ENCODE measurements at regions not wholly inside any gene's neighbourhood (a gene's known extent, or its start where the extent isn't known, plus 50 kb on each side); places are given as distances from the start of the nearest gene placed in this dataset.
A peak's percentile ranks its signal among the peaks of the same experiment; 100 is the strongest.
"Not testable (repeated sequence)": the region's sequence is repeated elsewhere in the genome, so short reads cannot be mapped to it uniquely, and the experiment has no call there.

DNA sequence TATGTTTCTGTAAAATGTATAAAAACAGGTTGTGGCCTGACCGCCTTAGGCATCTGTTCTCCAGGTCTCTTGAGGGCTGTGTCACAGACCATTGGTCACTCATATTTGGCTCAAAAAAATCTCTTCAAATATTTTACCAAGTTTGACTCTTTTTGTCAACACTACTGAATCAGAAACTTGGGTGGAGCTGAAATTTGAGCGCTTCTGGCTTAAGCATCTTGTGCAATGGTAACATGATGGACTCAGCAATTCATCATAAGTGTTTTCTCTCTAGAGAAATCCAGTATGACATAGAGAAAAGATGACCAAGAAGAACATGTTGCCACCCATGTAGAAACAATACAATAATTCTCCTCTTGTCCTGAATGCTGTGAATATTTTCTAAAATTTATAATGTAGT is 387.9 kb downstream of the MAT2B start:
- H3K36me3 ChIP-seq (ENCODE audit: control insufficient read depth in 1 of 2, insufficient read depth in 2 of 2, low read depth in 1 of 2, low read length in 2 of 2), result no peaks in the 10 kb centered on the region
- WGBS, result 100% methylated on average over 1 of the region's 2 CpGs

DNA sequence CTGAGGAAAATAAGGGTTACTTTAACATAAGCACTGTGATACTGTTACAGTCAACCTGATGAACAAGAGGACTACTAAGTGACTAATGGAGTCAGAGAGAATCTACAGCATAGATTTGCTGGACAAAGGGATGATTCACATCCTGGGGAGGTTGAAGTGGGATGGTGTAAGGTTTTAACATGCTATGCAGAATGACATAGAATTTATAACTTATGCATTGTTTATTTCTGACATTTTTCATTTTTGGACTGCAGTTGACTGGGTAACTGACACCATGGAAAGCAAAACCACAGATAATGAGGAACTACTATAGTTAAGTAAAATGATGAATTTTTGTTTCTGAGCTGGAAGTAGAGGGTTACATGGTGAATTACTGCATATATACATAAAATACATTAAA is 389.2 kb downstream of the MAT2B start:
- no peaks in the 10 kb centered on the region for H3K79me1 ChIP-seq (replicated peaks; ENCODE audit: low read length, poor library complexity, severe bottlenecking)
- no peak overlapping the region for H2BK15ac ChIP-seq (ENCODE audit: low read depth, poor library complexity, severe bottlenecking)
- no peak overlapping the region for H3K23ac ChIP-seq (ENCODE audit: low read length in 2 of 2)
- no peaks in the 10 kb centered on the region for H3K36me3 ChIP-seq (ENCODE audit: control insufficient read depth in 1 of 2, insufficient read depth in 2 of 2, low read depth in 1 of 2, low read length in 2 of 2)
- H3K9me3 ChIP-seq (ENCODE audit: control insufficient read depth, low read length), result no peaks in the 10 kb centered on the region
- H3K4me1 ChIP-seq (ENCODE audit: control insufficient read depth, insufficient read depth, low read depth, low read length), result no peaks in the 10 kb centered on the region
- no peak overlapping the region for H3K27ac ChIP-seq (ENCODE audit: low read length, poor library complexity, severe bottlenecking)
- H4K8ac ChIP-seq (ENCODE audit: low read length), result no peak overlapping the region
- no peak overlapping the region for H2AK5ac ChIP-seq (ENCODE audit: low read length, severe bottlenecking)
- no peak overlapping the region for H2AFZ ChIP-seq (ENCODE audit: low read depth, low read length)
- no peaks in the 10 kb centered on the region for H3K27me3 ChIP-seq (ENCODE audit: control insufficient read depth in 1 of 2, insufficient read depth in 1 of 2, low read length in 2 of 2)
- H3K4ac ChIP-seq (ENCODE audit: low read depth in 1 of 2, low read length in 2 of 2), result no peak overlapping the region
- H3K4me2 ChIP-seq (ENCODE audit: low read length, poor library complexity, severe bottlenecking), result no peak overlapping the region
- no peak overlapping the region for H3K4me3 ChIP-seq (ENCODE audit: insufficient read depth in 1 of 2, low read depth in 1 of 2, low read length in 2 of 2)
- no peak overlapping the region for H2BK12ac ChIP-seq (ENCODE audit: low read length in 2 of 2)
- H2BK120ac ChIP-seq (ENCODE audit: low read depth, low read length), result no peak overlapping the region
- H3K14ac ChIP-seq (ENCODE audit: low read length in 2 of 2), result no peak overlapping the region
- no peak overlapping the region for H3K9ac ChIP-seq (ENCODE audit: low read length)
- no peak overlapping the region for H2BK5ac ChIP-seq (ENCODE audit: low read depth, low read length, poor library complexity, severe bottlenecking)
- no peak overlapping the region for H3K18ac ChIP-seq (ENCODE audit: low read depth in 1 of 2, low read length in 2 of 2)
- peak; percentile 77 for DNase-seq
- H4K91ac ChIP-seq (ENCODE audit: low read length), result no peak overlapping the region

More for the DNA sequence above, 387.9 kb downstream of the MAT2B start:
- no peak overlapping the region for H2AFZ ChIP-seq (ENCODE audit: low read depth, low read length)
- no peaks in the 10 kb centered on the region for H3K79me1 ChIP-seq (replicated peaks; ENCODE audit: low read length, poor library complexity, severe bottlenecking)
- no peak overlapping the region for H2BK5ac ChIP-seq (ENCODE audit: low read depth, low read length, poor library complexity, severe bottlenecking)
- no peaks in the 10 kb centered on the region for H3K27me3 ChIP-seq (ENCODE audit: control insufficient read depth in 1 of 2, insufficient read depth in 1 of 2, low read length in 2 of 2)
- H3K9me3 ChIP-seq (ENCODE audit: control insufficient read depth, low read length), result no peaks in the 10 kb centered on the region
- H3K4ac ChIP-seq (ENCODE audit: low read depth in 1 of 2, low read length in 2 of 2), result no peak overlapping the region
- H3K4me3 ChIP-seq (ENCODE audit: insufficient read depth in 1 of 2, low read depth in 1 of 2, low read length in 2 of 2), result no peak overlapping the region
- no peak for DNase-seq
- H4K8ac ChIP-seq (ENCODE audit: low read length), result no peak overlapping the region
- no peak overlapping the region for H2AK5ac ChIP-seq (ENCODE audit: low read length, severe bottlenecking)
- no peak overlapping the region for H3K27ac ChIP-seq (ENCODE audit: low read length, poor library complexity, severe bottlenecking)
- no peaks in the 10 kb centered on the region for H3K4me1 ChIP-seq (ENCODE audit: control insufficient read depth, insufficient read depth, low read depth, low read length)
- H3K4me2 ChIP-seq (ENCODE audit: low read length, poor library complexity, severe bottlenecking), result no peak overlapping the region
- H3K18ac ChIP-seq (ENCODE audit: low read depth in 1 of 2, low read length in 2 of 2), result peak overlapping the region in 1 of 2 experiments; percentile 30
- H4K91ac ChIP-seq (ENCODE audit: low read length), result no peak overlapping the region
- no peak overlapping the region for H2BK15ac ChIP-seq (ENCODE audit: low read depth, poor library complexity, severe bottlenecking)
- H3K9ac ChIP-seq (ENCODE audit: low read length), result no peak overlapping the region
- H2BK12ac ChIP-seq (ENCODE audit: low read length in 2 of 2), result no peak overlapping the region
- H2BK120ac ChIP-seq (ENCODE audit: low read depth, low read length), result no peak overlapping the region
- H3K23ac ChIP-seq (ENCODE audit: low read length in 2 of 2), result no peak overlapping the region
- H3K14ac ChIP-seq (ENCODE audit: low read length in 2 of 2), result no peak overlapping the region

DNA sequence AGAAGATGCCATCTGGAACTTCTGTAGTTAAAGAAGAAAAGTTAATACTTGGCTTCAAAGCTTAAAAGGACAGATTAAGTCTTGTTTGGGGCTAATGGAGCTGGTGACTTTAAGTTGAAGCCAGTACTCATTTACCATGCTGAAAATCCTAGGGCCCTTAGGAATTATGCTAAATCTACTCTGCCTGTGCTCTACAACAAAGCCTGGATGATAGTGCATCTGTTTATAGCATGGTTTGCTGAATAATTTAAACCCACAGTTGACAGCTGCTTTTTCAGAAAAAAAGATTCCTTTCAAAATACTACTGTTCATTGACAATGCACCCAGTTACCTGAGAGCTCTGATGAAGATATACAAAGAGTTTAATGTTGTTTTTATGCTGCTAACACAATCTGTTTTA is 393.5 kb downstream of the MAT2B start:
- Histone ChIP-seq H3K27me3 (ENCODE audit: control insufficient read depth in 1 of 2, insufficient read depth in 1 of 2, low read length in 2 of 2) (no peaks in the 10 kb centered on the region), H3K9me3 (ENCODE audit: control insufficient read depth, low read length) (peaks cover 21% of the 10 kb centered on the region), H3K4me3 (ENCODE audit: insufficient read depth in 1 of 2, low read depth in 1 of 2, low read length in 2 of 2) (no peak overlapping the region), H4K8ac (ENCODE audit: low read length) (no peak overlapping the region), H2AK5ac (ENCODE audit: low read length, severe bottlenecking) (no peak overlapping the region), H3K79me1 (replicated peaks; ENCODE audit: low read length, poor library complexity, severe bottlenecking) (no peaks in the 10 kb centered on the region), H3K27ac (ENCODE audit: low read length, poor library complexity, severe bottlenecking) (no peak overlapping the region), H3K4me1 (ENCODE audit: control insufficient read depth, insufficient read depth, low read depth, low read length) (no peaks in the 10 kb centered on the region), H3K4ac (ENCODE audit: low read depth in 1 of 2, low read length in 2 of 2) (no peak overlapping the region), H3K36me3 (ENCODE audit: control insufficient read depth in 1 of 2, insufficient read depth in 2 of 2, low read depth in 1 of 2, low read length in 2 of 2) (no peaks in the 10 kb centered on the region), H3K18ac (ENCODE audit: low read depth in 1 of 2, low read length in 2 of 2) (no peak overlapping the region), H2BK5ac (ENCODE audit: low read depth, low read length, poor library complexity, severe bottlenecking) (no peak overlapping the region), H2BK12ac (ENCODE audit: low read length in 2 of 2) (no peak overlapping the region), H3K14ac (ENCODE audit: low read length in 2 of 2) (no peak overlapping the region), H3K9ac (ENCODE audit: low read length) (no peak overlapping the region), H3K4me2 (ENCODE audit: low read length, poor library complexity, severe bottlenecking) (no peak overlapping the region), H2BK15ac (ENCODE audit: low read depth, poor library complexity, severe bottlenecking) (no peak overlapping the region), H4K91ac (ENCODE audit: low read length) (no peak overlapping the region), H2AFZ (ENCODE audit: low read depth, low read length) (no peak overlapping the region), H3K23ac (ENCODE audit: low read length in 2 of 2) (no peak overlapping the region), H2BK120ac (ENCODE audit: low read depth, low read length) (no peak overlapping the region)
- no peak for DNase-seq

DNA sequence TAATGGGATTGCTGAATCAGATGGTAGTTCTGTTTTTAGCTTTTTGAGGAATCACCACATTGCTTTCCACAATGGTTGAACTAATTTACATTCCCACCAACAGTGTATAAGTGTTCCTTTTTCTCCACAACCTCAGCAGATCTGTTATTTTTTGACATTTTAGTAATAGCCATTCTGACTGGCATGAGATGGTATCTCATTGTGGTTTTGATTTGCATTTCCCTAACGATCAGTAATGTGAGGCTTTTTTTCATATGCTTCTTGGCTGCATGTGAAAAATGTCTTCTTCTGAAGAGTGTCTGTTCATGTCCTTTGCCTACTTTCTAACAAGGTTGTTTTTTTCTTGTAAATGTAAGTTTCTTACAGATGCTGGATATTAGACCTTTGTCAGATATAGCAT is 402.4 kb downstream of the MAT2B start:
- not testable (repeated sequence) for H4K91ac ChIP-seq (ENCODE audit: low read length); H3K18ac ChIP-seq (ENCODE audit: low read depth in 1 of 2, low read length in 2 of 2); H3K9ac ChIP-seq (ENCODE audit: low read length); H2BK15ac ChIP-seq (ENCODE audit: low read depth, poor library complexity, severe bottlenecking); H3K79me1 ChIP-seq (replicated peaks; ENCODE audit: low read length, poor library complexity, severe bottlenecking); H3K4me2 ChIP-seq (ENCODE audit: low read length, poor library complexity, severe bottlenecking); H2AFZ ChIP-seq (ENCODE audit: low read depth, low read length); H3K4me3 ChIP-seq (ENCODE audit: insufficient read depth in 1 of 2, low read depth in 1 of 2, low read length in 2 of 2); H3K4me1 ChIP-seq (ENCODE audit: control insufficient read depth, insufficient read depth, low read depth, low read length); H2AK5ac ChIP-seq (ENCODE audit: low read length, severe bottlenecking); H4K8ac ChIP-seq (ENCODE audit: low read length); DNase-seq; H3K4ac ChIP-seq (ENCODE audit: low read depth in 1 of 2, low read length in 2 of 2); H3K36me3 ChIP-seq (ENCODE audit: control insufficient read depth in 1 of 2, insufficient read depth in 2 of 2, low read depth in 1 of 2, low read length in 2 of 2); H2BK5ac ChIP-seq (ENCODE audit: low read depth, low read length, poor library complexity, severe bottlenecking); H2BK120ac ChIP-seq (ENCODE audit: low read depth, low read length); H3K27me3 ChIP-seq (ENCODE audit: control insufficient read depth in 1 of 2, insufficient read depth in 1 of 2, low read length in 2 of 2); H2BK12ac ChIP-seq (ENCODE audit: low read length in 2 of 2); H3K27ac ChIP-seq (ENCODE audit: low read length, poor library complexity, severe bottlenecking); H3K23ac ChIP-seq (ENCODE audit: low read length in 2 of 2); H3K14ac ChIP-seq (ENCODE audit: low read length in 2 of 2)
- 96% methylated on average over 1 of the region's 1 CpG for WGBS
- H3K9me3 ChIP-seq (ENCODE audit: control insufficient read depth, low read length), result peaks cover 15% of the 10 kb centered on the region
